HCT116 (cell line): ENCODE measurements at regions not wholly inside any gene's neighbourhood (a gene's known extent, or its start where the extent isn't known, plus 50 kb on each side); places are given as distances from the start of the nearest gene placed in this dataset.

Experiments used
- ATAC-seq: fragments of 200-7000 bp; cut with Tn5 transposase; 2 replicates; pipeline ENCODE4 v1.9.1; 2020; ENCODE audit warnings: mild to moderate bottlenecking, moderate library complexity
- BruUV-seq: library from RNA; stranded (reverse); fragments of 400-500 nt; replicated peaks from 2 replicates; lab custom pipeline; 2021; lab: Mats Ljungman, UMichigan
- CTCF ChIA-PET: fragments of 300-600 bp; sonication (Branson Sonifier 250); formaldehyde crosslinking; loops from one replicate; lab custom pipeline; 2021; ENCODE audit warnings: antibody characterized with exemption; lab: Charles Lee
- POLR2A ChIA-PET: fragments of 300-600, 350-600 bp; sonication (Branson Sonifier 250); formaldehyde crosslinking; loops from one replicate; lab custom pipeline; 2021; ENCODE audit warnings: antibody characterized with exemption; lab: Charles Lee
- RAD21 ChIA-PET, 2 experiments: fragments of 300-600 bp; sonication (Branson Sonifier 250); formaldehyde crosslinking; loops; one replicate each; lab custom pipeline; 2023; ENCODE audit warnings: low total read pairs in 2 of 2; ENCODE audit not compliant: uncharacterized antibody in 2 of 2, unreplicated experiment in 2 of 2, low non-redundant PET in 1 of 2; lab: Charles Lee
- DNase-seq: peaks from one replicate; pipeline ENCODE4 v3.0.0-alpha.2; 2010; ENCODE audit warnings: low read depth, low spot score
- H2AFZ ChIP-seq: fragments of 200-600 bp; shearing (Covaris generic), sonication (generic); 2 replicates; pipeline ENCODE4 v1.6.1; 2017; ENCODE audit warnings: low read depth, mixed run types, mixed read lengths, antibody characterized with exemption, low read length; ENCODE audit not compliant: poor library complexity, severe bottlenecking
- H3K27ac ChIP-seq: 2 replicates; pipeline ENCODE4 v1.5.1; 2012; ENCODE audit warnings: low read depth, low read length
- H3K27me3 ChIP-seq: fragments of 200-600 bp; sonication (generic); 2 replicates; pipeline ENCODE4 v1.6.1; 2016; ENCODE audit warnings: mixed run types, low read length, mixed read lengths; ENCODE audit not compliant: insufficient read depth
- H3K36me3 ChIP-seq, 2 experiments: fragments of 200-500 bp in 1 of 2; fragments of 200-600 bp in 1 of 2; sonication (Bioruptor generic) in 1 of 2; sonication (generic) in 1 of 2; 2 replicates each; pipeline versions ENCODE4 v1.5.1 to v1.6.1; 2014 to 2016; ENCODE audit warnings: low read length in 2 of 2, inconsistent platforms in 1 of 2, mixed read lengths in 1 of 2, mixed run types in 1 of 2; ENCODE audit not compliant: insufficient read depth in 2 of 2, control insufficient read depth in 1 of 2
- H3K4me1 ChIP-seq, 2 experiments: fragments of 200-600 bp in 1 of 2; sonication (generic) in 1 of 2; 2 replicates each; pipeline versions ENCODE4 v1.5.1 to v1.6.1; 2012 to 2017; ENCODE audit warnings: low read length in 2 of 2, inconsistent platforms in 1 of 2, mild to moderate bottlenecking in 1 of 2, mixed read lengths in 1 of 2, mixed run types in 1 of 2, moderate library complexity in 1 of 2; ENCODE audit not compliant: insufficient read depth in 2 of 2, control insufficient read depth in 1 of 2
- H3K4me2 ChIP-seq: fragments of 200-600 bp; sonication (generic); 2 replicates; pipeline ENCODE4 v1.6.1; 2017; ENCODE audit warnings: mixed run types, low read length, mixed read lengths
- H3K4me3 ChIP-seq, 2 experiments: fragments of 200-600 bp in 1 of 2; sonication (generic) in 1 of 2; replicated peaks in 1 of 2; 2 replicates each; pipeline ENCODE4 v1.5.1; 2011 to 2016; ENCODE audit warnings: low read length in 2 of 2, control low read depth in 1 of 2, low read depth in 1 of 2, mild to moderate bottlenecking in 1 of 2, mixed read lengths in 1 of 2, mixed run types in 1 of 2
- H3K79me2 ChIP-seq: fragments of 200-600 bp; sonication (generic); 2 replicates; pipeline ENCODE4 v1.6.1; 2017; ENCODE audit warnings: mild to moderate bottlenecking, mixed run types, low read length, moderate library complexity, mixed read lengths; ENCODE audit not compliant: insufficient read depth
- H3K9ac ChIP-seq: fragments of 200-600 bp; sonication (generic); 2 replicates; pipeline ENCODE4 v1.6.1; 2016; ENCODE audit warnings: low read length, mixed read lengths
- H3K9me2 ChIP-seq: fragments of 200-600 bp; sonication (generic), shearing (Covaris generic); 2 replicates; pipeline ENCODE4 v1.6.1; 2017; ENCODE audit warnings: mixed run types, mild to moderate bottlenecking, moderate library complexity; ENCODE audit not compliant: insufficient read depth
- H3K9me3 ChIP-seq, 2 experiments: fragments of 200-500 bp in 1 of 2; fragments of 200-600 bp in 1 of 2; sonication (Bioruptor generic) in 1 of 2; sonication (generic) in 1 of 2; 2 replicates each; pipeline ENCODE4 v1.6.1; 2014 to 2017; ENCODE audit warnings: low read length in 2 of 2, mixed read lengths in 2 of 2, inconsistent platforms in 1 of 2, low read depth in 1 of 2, mild to moderate bottlenecking in 1 of 2, mixed run types in 1 of 2, moderate library complexity in 1 of 2; ENCODE audit not compliant: control insufficient read depth in 1 of 2, insufficient read depth in 1 of 2
- H4K20me1 ChIP-seq: fragments of 200-600 bp; sonication (generic), shearing (Covaris generic); 2 replicates; pipeline ENCODE4 v1.6.1; 2017; ENCODE audit warnings: mixed run types, mild to moderate bottlenecking, moderate library complexity; ENCODE audit not compliant: insufficient read depth
- CBX3 ChIP-seq: IDR thresholded peaks from 2 replicates; pipeline ENCODE4 v1.6.1; 2012; ENCODE audit warnings: low read depth
- ELF1 ChIP-seq: IDR thresholded peaks from 2 replicates; pipeline ENCODE4 v1.6.1; 2012; ENCODE audit warnings: low read depth, borderline replicate concordance
- EZH2 ChIP-seq: fragments of 200-600 bp; sonication (generic); IDR thresholded peaks from 2 replicates; pipeline ENCODE4 v1.6.1; 2017; ENCODE audit warnings: antibody characterized with exemption, mixed run types
- EZH2phosphoT487 ChIP-seq: fragments of 200-600 bp; IDR thresholded peaks from 2 replicates; pipeline ENCODE4 v1.6.1; 2018; ENCODE audit warnings: antibody characterized with exemption, borderline replicate concordance
- FOSL1 ChIP-seq: IDR thresholded peaks from 2 replicates; pipeline ENCODE4 v1.6.1; 2012; ENCODE audit warnings: low read depth
- JUND ChIP-seq: IDR thresholded peaks from 2 replicates; pipeline ENCODE4 v1.6.1; 2012
- POLR2A ChIP-seq: IDR thresholded peaks from 2 replicates; pipeline ENCODE4 v1.7.0; 2011; ENCODE audit warnings: borderline replicate concordance; ENCODE audit not compliant: insufficient read depth, insufficient read length; ENCODE audit errors: extremely low read depth
- POLR2AphosphoS5 ChIP-seq: IDR thresholded peaks from 2 replicates; pipeline ENCODE4 v1.6.1; 2011; ENCODE audit warnings: mild to moderate bottlenecking, low read depth, low read length, moderate library complexity
- RAD21 ChIP-seq: IDR thresholded peaks from 2 replicates; pipeline ENCODE4 v1.6.1; 2012; ENCODE audit warnings: low read depth, mild to moderate bottlenecking
- SP1 ChIP-seq: IDR thresholded peaks from 2 replicates; pipeline ENCODE4 v1.6.1; 2012; ENCODE audit warnings: low read depth
- SRF ChIP-seq: IDR thresholded peaks from 2 replicates; pipeline ENCODE4 v1.6.1; 2012; ENCODE audit warnings: low read depth
- TCF7L2 ChIP-seq: IDR thresholded peaks from 2 replicates; pipeline ENCODE4 v1.7.0; 2011; ENCODE audit warnings: borderline replicate concordance, inconsistent platforms; ENCODE audit not compliant: insufficient read depth, insufficient read length; ENCODE audit errors: extremely low read depth
- YY1 ChIP-seq: IDR thresholded peaks from 2 replicates; pipeline ENCODE4 v1.6.1; 2011; ENCODE audit warnings: low read length, low read depth, moderate library complexity, mild to moderate bottlenecking; ENCODE audit not compliant: insufficient replicate concordance; ENCODE audit errors: extremely low read depth
- ZFX ChIP-seq: fragments of 450-650 bp; IDR thresholded peaks from 2 replicates; pipeline ENCODE4 v1.6.1; 2017
- intact Hi-C: fragments of 100-400 bp; cut with micrococcal nuclease; formaldehyde crosslinking; loops from 2 replicates; pipeline ENCODE4 v1.10.0; 2022
- TF ChIP-seq, protein P1 (sequence below), 3 experiments: fragments of 200-600 bp in 1 of 3; sonication (generic) in 1 of 3; IDR thresholded peaks in 2 of 3; conservative IDR thresholded peaks in 1 of 3; 2 replicates each; pipeline ENCODE4 v1.5.1; 2012 to 2017; ENCODE audit warnings: low read depth in 2 of 3, low read length in 2 of 3, antibody characterized with exemption in 1 of 3, borderline replicate concordance in 1 of 3, control low read depth in 1 of 3, mild to moderate bottlenecking in 1 of 3, mixed read lengths in 1 of 3, mixed run types in 1 of 3, moderate library complexity in 1 of 3; ENCODE audit not compliant: insufficient read depth in 1 of 3
- TF ChIP-seq, protein P2 (sequence below): IDR thresholded peaks from 2 replicates; pipeline ENCODE4 v1.6.1; 2012
- TF ChIP-seq, protein P3 (sequence below): IDR thresholded peaks from 2 replicates; pipeline ENCODE4 v1.6.1; 2012

DNA sequence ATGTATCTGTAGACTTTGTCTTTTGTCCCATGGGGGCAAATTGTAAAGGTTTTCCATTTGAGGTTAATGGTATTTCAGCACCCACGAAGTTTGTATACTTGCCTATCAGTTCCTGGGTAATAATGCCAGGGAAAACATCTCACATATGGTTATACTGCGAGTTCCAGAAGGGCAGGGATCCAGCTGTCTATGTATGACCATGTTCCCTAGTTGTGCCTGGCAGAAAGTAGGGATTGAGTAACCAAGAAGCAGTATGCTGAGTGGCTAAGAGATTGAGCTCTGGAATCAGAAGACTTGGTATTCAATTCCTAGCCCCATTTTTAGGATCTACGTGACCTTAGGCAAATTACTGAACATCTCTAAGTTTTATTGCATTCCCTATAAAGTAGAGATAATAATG, 173.2 kb upstream of the PWP1 start:
- H3K4me2 ChIP-seq: no peak overlapping the region
- intact Hi-C loops: no loop called here
- ChIA-PET POLR2A (no interaction called here), RAD21 (no interaction called here), CTCF (no interaction called here)
- H3K27ac ChIP-seq: no peak overlapping the region
- no peaks in the 10 kb centered on the region for H3K36me3 ChIP-seq
- no peak overlapping the region for H2AFZ ChIP-seq
- no peak overlapping the region for H3K9ac ChIP-seq
- H3K27me3 ChIP-seq: no peaks in the 10 kb centered on the region
- no TSS peak for BruUV-seq
- DNase-seq (no peak), ATAC-seq (no peak)
- H3K9me2 ChIP-seq: no peaks in the 10 kb centered on the region
- H3K4me1 ChIP-seq: peaks cover 8 to 12% of the 10 kb centered on the region in 2 experiments
- no peaks in the 10 kb centered on the region for H3K79me2 ChIP-seq
- H3K4me3 ChIP-seq: no peak overlapping the region
- H3K9me3 ChIP-seq: no peaks in the 10 kb centered on the region
- H4K20me1 ChIP-seq: no peaks in the 10 kb centered on the region
- no peak for TF ChIP-seq ZFX
- TF ChIP-seq JUND: no peak
- TF ChIP-seq, protein P1, sequence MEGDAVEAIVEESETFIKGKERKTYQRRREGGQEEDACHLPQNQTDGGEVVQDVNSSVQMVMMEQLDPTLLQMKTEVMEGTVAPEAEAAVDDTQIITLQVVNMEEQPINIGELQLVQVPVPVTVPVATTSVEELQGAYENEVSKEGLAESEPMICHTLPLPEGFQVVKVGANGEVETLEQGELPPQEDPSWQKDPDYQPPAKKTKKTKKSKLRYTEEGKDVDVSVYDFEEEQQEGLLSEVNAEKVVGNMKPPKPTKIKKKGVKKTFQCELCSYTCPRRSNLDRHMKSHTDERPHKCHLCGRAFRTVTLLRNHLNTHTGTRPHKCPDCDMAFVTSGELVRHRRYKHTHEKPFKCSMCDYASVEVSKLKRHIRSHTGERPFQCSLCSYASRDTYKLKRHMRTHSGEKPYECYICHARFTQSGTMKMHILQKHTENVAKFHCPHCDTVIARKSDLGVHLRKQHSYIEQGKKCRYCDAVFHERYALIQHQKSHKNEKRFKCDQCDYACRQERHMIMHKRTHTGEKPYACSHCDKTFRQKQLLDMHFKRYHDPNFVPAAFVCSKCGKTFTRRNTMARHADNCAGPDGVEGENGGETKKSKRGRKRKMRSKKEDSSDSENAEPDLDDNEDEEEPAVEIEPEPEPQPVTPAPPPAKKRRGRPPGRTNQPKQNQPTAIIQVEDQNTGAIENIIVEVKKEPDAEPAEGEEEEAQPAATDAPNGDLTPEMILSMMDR (IDR thresholded peaks at IDR 0.05 in 2 of 3, conservative IDR thresholded peaks at IDR 0.05 in 1 of 3; ENCODE audit: borderline replicate concordance in 1 of 3, insufficient read depth in 1 of 3, low read depth in 2 of 3, low read length in 2 of 3): no peak
- TF ChIP-seq POLR2AphosphoS5: no peak
- no peak for TF ChIP-seq SRF
- TF ChIP-seq RAD21: no peak
- TF ChIP-seq EZH2: no peak
- no peak for TF ChIP-seq CBX3
- no peak for TF ChIP-seq YY1
- no peak for TF ChIP-seq FOSL1
- TF ChIP-seq, protein P2, sequence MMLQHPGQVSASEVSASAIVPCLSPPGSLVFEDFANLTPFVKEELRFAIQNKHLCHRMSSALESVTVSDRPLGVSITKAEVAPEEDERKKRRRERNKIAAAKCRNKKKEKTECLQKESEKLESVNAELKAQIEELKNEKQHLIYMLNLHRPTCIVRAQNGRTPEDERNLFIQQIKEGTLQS: no peak
- TF ChIP-seq POLR2A: no peak
- TF ChIP-seq ELF1: no peak
- no peak for TF ChIP-seq EZH2phosphoT487
- no peak for TF ChIP-seq SP1
- TF ChIP-seq, protein P3, sequence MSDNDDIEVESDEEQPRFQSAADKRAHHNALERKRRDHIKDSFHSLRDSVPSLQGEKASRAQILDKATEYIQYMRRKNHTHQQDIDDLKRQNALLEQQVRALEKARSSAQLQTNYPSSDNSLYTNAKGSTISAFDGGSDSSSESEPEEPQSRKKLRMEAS: no peak
- TF ChIP-seq TCF7L2: no peak
